H1 (cell line): ENCODE measurements at regions not wholly inside any gene's neighbourhood (a gene's known extent, or its start where the extent isn't known, plus 50 kb on each side); places are given as distances from the start of the nearest gene placed in this dataset.

Experiments
- CTCF ChIA-PET: fragments of 300-600 bp; sonication (Branson Sonifier 250); formaldehyde crosslinking; loops from one replicate; lab custom pipeline; 2021; ENCODE audit not compliant: partially characterized antibody; lab: Charles Lee
- POLR2A ChIA-PET: fragments of 300-600 bp; sonication (Branson Sonifier 250); formaldehyde crosslinking; loops from one replicate; lab custom pipeline; 2021; ENCODE audit warnings: inconsistent platforms; ENCODE audit not compliant: partially characterized antibody; lab: Charles Lee
- DNase-seq, 2 experiments: peaks; one replicate each; pipeline versions ENCODE4 v3.0.0 to v3.0.0-alpha.2; 2010 to 2022; ENCODE audit warnings: low spot score in 2 of 2, low read depth in 1 of 2, mixed read lengths in 1 of 2
- FAIRE-seq: peaks from 2 replicates; lab custom pipeline; 2011; peaks lifted over from hg19 to GRCh38; lab: Jason Lieb, UNC
- H2AFZ ChIP-seq: 2 replicates; pipeline ENCODE4 v1.8.1; 2012; ENCODE audit warnings: low read length, inconsistent platforms
- H2AK5ac ChIP-seq: 2 replicates; pipeline ENCODE4 v1.6.1; 2013; ENCODE audit warnings: low read depth, low read length
- H2BK120ac ChIP-seq: replicated peaks from 2 replicates; pipeline ENCODE3; 2013; ENCODE audit warnings: low read depth, low read length, inconsistent platforms
- H2BK12ac ChIP-seq: 2 replicates; pipeline ENCODE4 v1.6.1; 2013; ENCODE audit warnings: low read depth, low read length
- H2BK15ac ChIP-seq: 2 replicates; pipeline ENCODE4 v1.6.1; 2013; ENCODE audit warnings: low read length
- H2BK20ac ChIP-seq: 2 replicates; pipeline ENCODE4 v1.6.1; 2013; ENCODE audit warnings: low read length
- H2BK5ac ChIP-seq: 2 replicates; pipeline ENCODE4 v1.6.1; 2013; ENCODE audit warnings: low read depth, low read length
- H3K14ac ChIP-seq: 2 replicates; pipeline ENCODE4 v1.6.1; 2013; ENCODE audit warnings: inconsistent platforms; ENCODE audit not compliant: insufficient read length
- H3K18ac ChIP-seq: 2 replicates; pipeline ENCODE4 v1.6.1; 2013; ENCODE audit warnings: low read length; ENCODE audit errors: extremely low read depth
- H3K23ac ChIP-seq: 2 replicates; pipeline ENCODE4 v1.6.1; 2013; ENCODE audit warnings: inconsistent platforms; ENCODE audit not compliant: insufficient read length
- H3K23me2 ChIP-seq: 2 replicates; pipeline ENCODE4 v1.6.1; 2013; ENCODE audit warnings: low read depth, low read length
- H3K27ac ChIP-seq: 2 replicates; pipeline ENCODE4 v1.6.1; 2011; ENCODE audit warnings: low read depth, low read length, inconsistent platforms
- H3K27me3 ChIP-seq, 4 experiments: replicated peaks in 1 of 4; 1 replicate in 1 of 4; 2 replicates in 3 of 4; pipeline versions ENCODE4 v1.6.1 to v1.8.1; 2011 to 2013; ENCODE audit warnings: low read length in 3 of 4, mild to moderate bottlenecking in 3 of 4, inconsistent platforms in 2 of 4, mixed read lengths in 2 of 4, moderate library complexity in 1 of 4; ENCODE audit not compliant: control insufficient read depth in 3 of 4, insufficient read depth in 3 of 4; ENCODE audit errors: extremely low read depth in 1 of 4
- H3K36me3 ChIP-seq, 4 experiments: 2 replicates each; pipeline versions ENCODE4 v1.6.1 to v1.8.1; 2011 to 2013; ENCODE audit warnings: mild to moderate bottlenecking in 4 of 4, low read length in 3 of 4, moderate library complexity in 2 of 4, control low read depth in 1 of 4, inconsistent platforms in 1 of 4; ENCODE audit not compliant: insufficient read depth in 4 of 4, control insufficient read depth in 2 of 4
- H3K4ac ChIP-seq: replicated peaks from 2 replicates; pipeline ENCODE3; 2013; ENCODE audit warnings: low read length, low read depth, mixed read lengths, inconsistent platforms; ENCODE audit not compliant: insufficient read length
- H3K4me1 ChIP-seq, 4 experiments: replicated peaks in 1 of 4; 1 replicate in 1 of 4; 2 replicates in 3 of 4; pipeline versions ENCODE4 v1.6.1 to v1.8.1; 2011 to 2013; ENCODE audit warnings: low read length in 3 of 4, inconsistent platforms in 2 of 4, mixed read lengths in 1 of 4; ENCODE audit not compliant: insufficient read depth in 4 of 4, control insufficient read depth in 3 of 4
- H3K4me2 ChIP-seq, 2 experiments: 2 replicates each; pipeline versions ENCODE4 v1.6.1 to v1.8.1; 2011 to 2013; ENCODE audit warnings: low read depth in 2 of 2, low read length in 2 of 2, control low read depth in 1 of 2, inconsistent platforms in 1 of 2, mild to moderate bottlenecking in 1 of 2; ENCODE audit not compliant: insufficient read depth in 1 of 2
- H3K4me3 ChIP-seq, 4 experiments: fragments of 200-600, 300-600 bp in 1 of 4; sonication (generic), shearing (Covaris generic), sonication (Bioruptor Twin) in 1 of 4; 2 replicates each; pipeline versions ENCODE4 v1.5.1 to v1.8.1; 2011 to 2016; ENCODE audit warnings: low read length in 4 of 4, low read depth in 3 of 4, control low read depth in 2 of 4, inconsistent platforms in 2 of 4, mild to moderate bottlenecking in 2 of 4, mixed read lengths in 1 of 4, moderate library complexity in 1 of 4; ENCODE audit not compliant: insufficient read depth in 2 of 4; ENCODE audit errors: extremely low read depth in 1 of 4
- H3K56ac ChIP-seq: replicated peaks from 2 replicates; pipeline ENCODE3; 2013; ENCODE audit warnings: low read depth, mild to moderate bottlenecking, mixed read lengths, low read length, inconsistent platforms; ENCODE audit not compliant: insufficient read length
- H3K79me1 ChIP-seq: 2 replicates; pipeline ENCODE4 v1.6.1; 2013; ENCODE audit warnings: low read depth, low read length, control low read depth
- H3K79me2 ChIP-seq, 2 experiments: 2 replicates each; pipeline versions ENCODE4 v1.6.1 to v1.8.1; 2012 to 2013; ENCODE audit warnings: low read length in 2 of 2, mild to moderate bottlenecking in 2 of 2, inconsistent platforms in 1 of 2; ENCODE audit not compliant: insufficient read depth in 2 of 2, control insufficient read depth in 1 of 2
- H3K9ac ChIP-seq, 4 experiments: replicated peaks in 1 of 4; 1 replicate in 1 of 4; 2 replicates in 3 of 4; pipeline versions ENCODE4 v1.6.1 to v1.8.1; 2011 to 2013; ENCODE audit warnings: low read depth in 3 of 4, low read length in 3 of 4, control low read depth in 2 of 4, mild to moderate bottlenecking in 2 of 4, moderate library complexity in 2 of 4, inconsistent platforms in 1 of 4; ENCODE audit errors: extremely low read depth in 1 of 4
- H3K9me3 ChIP-seq, 2 experiments: 2 replicates each; pipeline versions ENCODE4 v1.6.1 to v1.8.1; 2012 to 2013; ENCODE audit warnings: mild to moderate bottlenecking in 2 of 2, moderate library complexity in 2 of 2, control low read depth in 1 of 2, inconsistent platforms in 1 of 2, low read depth in 1 of 2, low read length in 1 of 2, mixed read lengths in 1 of 2; ENCODE audit not compliant: insufficient read depth in 2 of 2
- H4K20me1 ChIP-seq, 2 experiments: replicated peaks in 1 of 2; 2 replicates each; pipeline versions ENCODE3 to v1.8.1; 2011 to 2013; ENCODE audit warnings: inconsistent platforms in 2 of 2, low read length in 2 of 2, mild to moderate bottlenecking in 1 of 2; ENCODE audit not compliant: insufficient read depth in 2 of 2, control insufficient read depth in 1 of 2
- H4K5ac ChIP-seq: 2 replicates; pipeline ENCODE4 v1.6.1; 2013; ENCODE audit warnings: low read length, low read depth, mixed read lengths, inconsistent platforms; ENCODE audit not compliant: insufficient read length
- H4K8ac ChIP-seq: 2 replicates; pipeline ENCODE4 v1.8.0; 2013; ENCODE audit warnings: mild to moderate bottlenecking, moderate library complexity, low read length, inconsistent platforms; ENCODE audit not compliant: insufficient read depth; ENCODE audit errors: extremely low read depth
- H4K91ac ChIP-seq: replicated peaks from 2 replicates; pipeline ENCODE3; 2013; ENCODE audit warnings: low read length, mixed read lengths, inconsistent platforms; ENCODE audit not compliant: insufficient read length
- HDAC2 ChIP-seq, 2 experiments: fragments of 300-600 bp in 1 of 2; sonication (generic) in 1 of 2; IDR thresholded peaks; 2 replicates each; pipeline ENCODE4 v1.6.1; 2011 to 2012; ENCODE audit warnings: low read depth in 2 of 2, low read length in 2 of 2, mild to moderate bottlenecking in 2 of 2, moderate library complexity in 2 of 2, borderline replicate concordance in 1 of 2, inconsistent platforms in 1 of 2
- KDM4A ChIP-seq: IDR thresholded peaks from one replicate; pipeline ENCODE4 v1.7.1; 2012; ENCODE audit warnings: low read depth, mild to moderate bottlenecking, moderate library complexity, low read length, inconsistent platforms; ENCODE audit not compliant: severe bottlenecking
- KDM5A ChIP-seq: fragments of 200-600 bp; IDR thresholded peaks from 2 replicates; pipeline ENCODE4 v1.7.1; 2012; ENCODE audit warnings: mild to moderate bottlenecking, low read length, inconsistent platforms, mixed read lengths
- POLR2AphosphoS5 ChIP-seq: IDR thresholded peaks from 2 replicates; pipeline ENCODE4 v1.6.1; 2011; ENCODE audit warnings: low read depth, low read length
- WGBS, 2 experiments: shearing (Covaris generic) in 1 of 2; methylation state at CpG; one replicate each; pipeline versions ENCODE4 v1.1.6 to v1.1.7; 2013 to 2015; ENCODE audit warnings: low lambda C conversion rate in 2 of 2, mixed read lengths in 2 of 2, inconsistent platforms in 1 of 2, low coverage in 1 of 2, missing lambda C conversion rate in 1 of 2; ENCODE audit not compliant: insufficient replicate concordance in 2 of 2, insufficient coverage in 1 of 2, insufficient read length in 1 of 2; ENCODE audit errors: extremely low coverage in 1 of 2, missing lambda C conversion rate in 1 of 2; 5-methylcytosine and 5-hydroxymethylcytosine counted together
- TF ChIP-seq, protein P1 (sequence below): IDR thresholded peaks from 2 replicates; pipeline ENCODE4 v1.6.1; 2012; ENCODE audit warnings: low read length, inconsistent platforms

DNA sequence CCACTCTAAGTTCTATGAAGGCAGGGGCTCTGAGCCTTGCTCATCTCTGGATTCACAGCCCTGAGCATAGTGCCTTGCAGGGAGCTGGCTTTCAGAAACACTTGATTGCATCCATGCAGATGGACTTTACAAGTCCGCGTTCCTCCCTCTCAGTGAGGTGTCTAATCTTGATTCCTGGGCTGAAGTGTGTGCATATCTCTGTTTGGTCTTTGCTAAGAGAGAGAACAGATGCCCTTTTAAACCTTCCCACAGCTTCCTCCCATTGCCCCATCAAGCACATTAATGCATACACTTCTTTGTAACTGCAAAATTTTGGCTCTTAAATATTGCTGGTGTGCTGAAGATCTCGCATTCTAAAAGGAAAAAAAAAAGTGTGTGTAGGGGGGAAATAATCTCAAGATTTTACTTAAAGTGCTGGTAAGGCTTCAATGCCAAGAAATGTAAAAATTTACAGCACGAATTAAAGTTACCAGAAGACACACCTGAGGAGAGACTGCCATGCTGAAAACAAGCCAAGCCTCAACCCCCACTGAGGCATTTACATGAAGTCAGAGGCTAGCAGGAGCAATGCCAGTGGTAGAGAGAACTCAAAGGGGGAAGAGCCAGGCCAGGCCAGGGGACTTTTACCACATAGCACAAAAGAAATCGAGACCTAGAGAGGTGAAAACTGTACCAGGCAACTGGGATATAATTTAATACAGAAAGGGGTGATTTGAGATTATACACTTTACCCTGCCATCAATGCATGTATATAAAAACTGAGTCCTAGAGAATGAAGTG lies 492.1 kb downstream of the SOX6 start:
- Histone ChIP-seq H4K5ac (no peak overlapping the region), H4K91ac (peak overlapping the region; percentile 7), H3K79me1 (no peaks in the 10 kb centered on the region), H4K20me1 (no peaks in the 10 kb centered on the region), H3K14ac (peak overlapping the region; percentile 94), H3K9ac (no peak overlapping the region), H3K4ac (no peak overlapping the region), H3K23ac (no peak overlapping the region), H3K4me3 (no peak overlapping the region), H3K4me1 (peaks cover 0 to 5% (median 3%) of the 10 kb centered on the region in 4 experiments; a peak in 3 of 7 replicates), H2AFZ (peak overlapping the region; percentile 52; the same call in 1 of the 2 replicates), H3K56ac (no peak overlapping the region), H2BK15ac (no peak overlapping the region), H2BK5ac (no peak overlapping the region), H3K27ac (no peak overlapping the region), H4K8ac (no peak overlapping the region), H3K18ac (no peak overlapping the region), H2BK120ac (no peak overlapping the region), H3K23me2 (no peaks in the 10 kb centered on the region), H2BK20ac (no peak overlapping the region), H2AK5ac (no peak overlapping the region), H3K79me2 (no peaks in the 10 kb centered on the region), H2BK12ac (no peak overlapping the region), H3K36me3 (no peaks in the 10 kb centered on the region), H3K4me2 (0 out of 4 replicates have a peak overlapping the region, but pooled peaks of 1 of the 2 experiments have one; percentile 20), H3K27me3 (no peaks in the 10 kb centered on the region), H3K9me3 (peaks cover 0 to 3% of the 10 kb centered on the region in 2 experiments; a peak in 1 of 4 replicates)
- DNase-seq: no peak
- TF ChIP-seq KDM4A: no peak
- no peak for TF ChIP-seq HDAC2 (IDR thresholded peaks at IDR 0.05; ENCODE audit: borderline replicate concordance in 1 of 2, low read depth in 2 of 2, low read length in 2 of 2)
- no peak for TF ChIP-seq KDM5A
- no peak for TF ChIP-seq POLR2AphosphoS5
- TF ChIP-seq, protein P1, sequence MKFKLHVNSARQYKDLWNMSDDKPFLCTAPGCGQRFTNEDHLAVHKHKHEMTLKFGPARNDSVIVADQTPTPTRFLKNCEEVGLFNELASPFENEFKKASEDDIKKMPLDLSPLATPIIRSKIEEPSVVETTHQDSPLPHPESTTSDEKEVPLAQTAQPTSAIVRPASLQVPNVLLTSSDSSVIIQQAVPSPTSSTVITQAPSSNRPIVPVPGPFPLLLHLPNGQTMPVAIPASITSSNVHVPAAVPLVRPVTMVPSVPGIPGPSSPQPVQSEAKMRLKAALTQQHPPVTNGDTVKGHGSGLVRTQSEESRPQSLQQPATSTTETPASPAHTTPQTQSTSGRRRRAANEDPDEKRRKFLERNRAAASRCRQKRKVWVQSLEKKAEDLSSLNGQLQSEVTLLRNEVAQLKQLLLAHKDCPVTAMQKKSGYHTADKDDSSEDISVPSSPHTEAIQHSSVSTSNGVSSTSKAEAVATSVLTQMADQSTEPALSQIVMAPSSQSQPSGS: no peak
- POLR2A ChIA-PET: no interaction called here
- peak; percentile 74 for FAIRE-seq
- 85% methylated on average over 5 of the region's 5 CpGs; no CpG with 5 or more reads in 1 of the 2 experiments for WGBS, 2 experiments
- CTCF ChIA-PET: interaction anchor here (2.2 kb wide), 1 partner anchor 12 kb away, joined by 6 read pairs; no protein-coding TSS in a partner anchor
